Activated CD4-positive, alpha-beta memory T cell treated with anti-CD3 and anti-CD28 coated beads, Interleukin-2, amount 10 ng/mL, durations not matched to agents 7 days and 5 days (primary cell): ENCODE measurements at regions not wholly inside any gene's neighbourhood (a gene's known extent, or its start where the extent isn't known, plus 50 kb on each side); places are given as distances from the start of the nearest gene placed in this dataset.

Source experiments
- CTCF ChIA-PET: fragments of 350-600 bp; sonication (Branson Sonifier 250); formaldehyde crosslinking; loops from one replicate; lab custom pipeline; 2021; ENCODE audit warnings: antibody characterized with exemption, inconsistent platforms; lab: Charles Lee
- POLR2A ChIA-PET: fragments of 350-600 bp; sonication (Branson Sonifier 250); formaldehyde crosslinking; loops from one replicate; lab custom pipeline; 2021; ENCODE audit warnings: antibody characterized with exemption; lab: Charles Lee
- DNase-seq: peaks from one replicate; pipeline ENCODE4 v3.0.0-alpha.2; 2020
- H3K27ac Mint-ChIP-seq: one replicate; pipeline ENCODE4 v1.8.0; 2021; ENCODE audit warnings: mild to moderate bottlenecking, mixed read lengths
- H3K27me3 Mint-ChIP-seq: one replicate; pipeline ENCODE4 v1.8.0; 2021; ENCODE audit warnings: mixed read lengths
- H3K36me3 Mint-ChIP-seq: one replicate; pipeline ENCODE4 v1.8.0; 2021; ENCODE audit warnings: low read depth, mixed read lengths
- H3K4me1 Mint-ChIP-seq: one replicate; pipeline ENCODE4 v1.8.0; 2021; ENCODE audit warnings: mixed read lengths
- H3K4me3 Mint-ChIP-seq: one replicate; pipeline ENCODE4 v1.8.0; 2021; ENCODE audit warnings: mild to moderate bottlenecking, mixed read lengths
- H3K9me3 Mint-ChIP-seq: one replicate; pipeline ENCODE4 v1.8.0; 2021; ENCODE audit warnings: mixed read lengths

DNA sequence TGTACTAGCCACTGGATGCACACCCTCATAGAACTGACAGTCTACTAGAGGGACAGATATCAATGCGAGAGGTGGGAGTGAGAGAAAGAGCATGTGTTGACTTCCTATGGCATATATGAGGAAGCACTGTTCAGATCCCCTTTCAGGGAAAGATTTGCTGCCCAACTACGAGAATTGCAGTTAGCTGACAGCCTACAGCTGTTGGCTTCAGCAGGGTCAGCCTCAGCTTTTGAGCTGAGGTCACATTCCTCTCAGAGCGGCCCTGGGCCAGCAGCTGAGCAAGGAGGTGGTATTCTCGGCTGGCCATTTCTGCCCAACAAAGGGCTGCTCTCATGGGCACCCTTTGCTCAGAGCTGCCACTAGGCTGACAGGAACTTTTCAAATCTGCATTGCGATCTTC is 580.2 kb downstream of the MID1IP1 start:
- POLR2A ChIA-PET: no interaction called here
- Mint-ChIP-seq H3K27ac (no peak overlapping the region), H3K9me3 (peaks cover 3% of the 10 kb centered on the region), H3K4me3 (no peak overlapping the region), H3K27me3 (no peaks in the 10 kb centered on the region), H3K4me1 (no peaks in the 10 kb centered on the region), H3K36me3 (no peaks in the 10 kb centered on the region)
- DNase-seq: no peak
- CTCF ChIA-PET: no interaction called here

DNA sequence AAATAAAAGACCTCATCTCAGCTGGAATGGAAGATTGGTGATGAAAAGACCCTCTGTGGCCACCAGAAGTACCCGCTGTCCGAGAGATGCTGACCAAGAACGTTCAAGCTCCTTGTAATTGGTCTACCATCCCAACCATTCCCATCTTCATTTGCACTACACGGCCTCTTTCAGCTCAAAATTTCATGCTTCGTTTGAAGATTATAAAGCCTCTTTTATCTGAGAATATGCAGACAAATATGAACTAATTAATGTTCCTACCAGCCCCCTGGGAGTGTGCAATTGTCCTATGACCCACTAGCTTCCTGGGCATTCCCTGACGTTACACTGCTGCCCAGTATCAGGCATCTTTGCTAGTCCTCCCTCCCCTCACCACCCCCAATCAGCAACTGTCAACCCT is 583.7 kb downstream of the MID1IP1 start:
- no peak for DNase-seq
- H3K4me1 Mint-ChIP-seq: no peaks in the 10 kb centered on the region
- POLR2A ChIA-PET: no interaction called here
- H3K27ac Mint-ChIP-seq: no peak overlapping the region
- CTCF ChIA-PET: no interaction called here
- no peaks in the 10 kb centered on the region for H3K9me3 Mint-ChIP-seq
- no peaks in the 10 kb centered on the region for H3K27me3 Mint-ChIP-seq
- H3K4me3 Mint-ChIP-seq: no peak overlapping the region
- H3K36me3 Mint-ChIP-seq: no peaks in the 10 kb centered on the region

DNA sequence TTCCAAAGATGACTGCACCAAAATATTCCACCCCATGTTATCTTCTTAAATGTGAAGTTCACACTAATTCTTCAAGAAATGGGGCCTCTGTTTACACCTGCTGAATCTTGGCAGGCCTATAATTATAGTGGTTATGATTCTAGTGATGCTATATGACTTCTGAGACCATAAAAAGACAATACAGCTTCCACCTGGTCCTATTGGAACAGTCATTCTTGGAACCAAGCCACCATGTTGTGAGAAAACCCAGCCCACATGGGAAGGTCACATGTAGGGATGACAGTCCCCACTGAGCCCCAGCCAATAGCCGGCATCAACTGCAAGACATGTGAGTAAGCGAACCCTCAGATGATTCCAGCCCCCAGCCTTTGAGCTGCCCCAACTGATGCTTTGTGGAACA is 587.5 kb downstream of the MID1IP1 start:
- DNase-seq: no peak
- Mint-ChIP-seq H3K4me1 (no peaks in the 10 kb centered on the region), H3K36me3 (no peaks in the 10 kb centered on the region), H3K9me3 (no peaks in the 10 kb centered on the region), H3K27ac (no peak overlapping the region), H3K27me3 (no peaks in the 10 kb centered on the region), H3K4me3 (no peak overlapping the region)
- ChIA-PET CTCF (no interaction called here), POLR2A (no interaction called here)

DNA sequence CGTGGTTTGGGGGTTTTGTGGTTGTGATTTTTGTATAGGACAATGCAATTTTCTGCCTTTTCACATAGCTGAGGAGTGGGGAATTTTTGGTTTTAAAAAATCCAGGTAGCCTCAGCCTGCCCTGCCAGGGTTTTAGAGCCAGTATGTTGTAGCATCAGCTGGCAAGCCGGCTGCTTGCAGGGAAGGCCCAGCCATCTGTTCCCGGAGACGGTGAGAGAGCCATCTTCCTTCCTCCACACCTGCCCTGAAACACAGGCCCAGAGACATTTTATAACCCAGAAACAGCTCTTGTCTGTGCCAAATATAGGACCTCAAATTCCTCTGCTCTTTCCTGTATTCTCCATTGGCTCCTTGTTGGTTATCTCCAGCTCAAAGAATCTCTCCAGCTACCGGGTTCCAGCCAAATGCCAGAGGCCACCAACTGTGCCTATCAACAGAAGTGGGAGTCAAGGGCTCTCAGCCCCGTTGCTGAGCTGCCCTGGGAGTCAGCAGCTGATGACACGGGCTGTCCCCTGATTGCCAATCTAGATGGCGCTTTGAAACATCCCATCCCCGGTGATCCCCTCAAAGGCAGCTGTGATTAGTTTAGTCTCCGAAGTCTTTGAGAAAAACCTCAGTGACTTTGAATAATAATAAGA is 595.2 kb downstream of the MID1IP1 start:
- Mint-ChIP-seq H3K4me3 (no peak overlapping the region), H3K9me3 (no peaks in the 10 kb centered on the region)
- CTCF ChIA-PET: no interaction called here

GRCh38 chrX:39397561-39398199 is 596.4 kb downstream of the MID1IP1 start:
- no peak for DNase-seq
- Mint-ChIP-seq H3K4me1 (no peaks in the 10 kb centered on the region), H3K27me3 (no peaks in the 10 kb centered on the region), H3K27ac (no peak overlapping the region), H3K9me3 (no peaks in the 10 kb centered on the region), H3K4me3 (no peak overlapping the region), H3K36me3 (no peaks in the 10 kb centered on the region)
- POLR2A ChIA-PET: no interaction called here
- CTCF ChIA-PET: no interaction called here

More for the DNA sequence above, 595.2 kb downstream of the MID1IP1 start:
- DNase-seq: no peak
- Mint-ChIP-seq H3K27me3 (no peaks in the 10 kb centered on the region), H3K27ac (no peak overlapping the region), H3K4me1 (no peaks in the 10 kb centered on the region), H3K36me3 (no peaks in the 10 kb centered on the region)
- POLR2A ChIA-PET: no interaction called here

DNA sequence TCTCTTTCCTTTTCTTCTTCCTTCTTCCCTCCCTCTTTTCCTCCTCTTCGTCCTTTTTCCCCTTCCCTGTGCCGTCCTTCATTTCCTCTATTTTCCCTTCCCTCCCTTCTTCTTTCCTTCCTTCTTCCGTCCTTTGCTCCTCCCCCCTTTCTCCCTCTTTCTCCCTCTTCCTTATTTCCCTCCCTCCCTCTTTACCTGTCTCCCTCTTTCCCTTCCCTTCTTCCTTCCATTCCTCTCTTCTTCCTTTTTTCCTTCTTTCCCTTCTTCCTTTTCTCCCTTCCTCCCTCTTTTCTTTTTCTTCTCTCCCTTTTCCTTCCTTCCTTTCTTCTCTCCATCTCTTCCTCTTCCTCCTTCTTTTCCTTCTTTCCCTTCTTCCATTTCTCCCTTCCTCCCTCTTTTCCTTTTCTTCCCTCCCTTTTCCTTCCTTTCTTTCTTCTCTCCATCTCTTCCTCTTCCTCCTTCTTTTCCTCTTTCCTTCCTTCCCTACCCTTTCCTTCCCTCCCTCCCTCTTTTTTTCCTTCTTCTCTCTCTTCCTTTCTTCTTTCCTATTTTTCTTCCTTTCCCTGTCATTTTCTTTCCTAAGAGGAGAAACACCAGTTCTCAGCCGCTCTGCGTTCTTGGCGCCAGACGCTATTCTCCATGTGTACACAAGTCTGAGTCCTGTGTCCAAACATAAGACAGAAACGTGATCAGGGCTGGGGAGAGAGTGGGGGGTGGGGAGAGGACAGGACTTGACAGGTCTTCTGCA is 597.1 kb downstream of the MID1IP1 start:
- Mint-ChIP-seq H3K9me3 (no peaks in the 10 kb centered on the region), H3K27me3 (no peaks in the 10 kb centered on the region), H3K27ac (no peak overlapping the region), H3K4me3 (no peak overlapping the region), H3K4me1 (no peaks in the 10 kb centered on the region), H3K36me3 (no peaks in the 10 kb centered on the region)
- ChIA-PET POLR2A (no interaction called here), CTCF (no interaction called here)
- no peak for DNase-seq

DNA sequence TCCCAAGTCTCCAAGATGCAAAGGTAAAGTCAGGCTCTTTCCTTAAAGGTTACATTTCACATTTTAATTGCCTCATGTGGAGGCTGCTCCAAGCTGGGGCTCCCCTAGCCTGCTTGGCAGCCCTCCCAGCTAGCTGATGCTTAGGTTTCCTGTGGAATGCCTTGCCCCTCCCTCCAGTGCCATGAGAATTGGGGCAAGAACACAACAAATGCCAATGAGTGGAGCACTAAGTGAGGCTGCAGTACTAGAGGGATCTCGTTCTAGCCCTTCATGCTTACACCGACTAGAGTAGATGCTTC is 597.7 kb downstream of the MID1IP1 start:
- H3K27ac Mint-ChIP-seq: no peak overlapping the region
- H3K4me3 Mint-ChIP-seq: no peak overlapping the region
- H3K27me3 Mint-ChIP-seq: no peaks in the 10 kb centered on the region
- no peak for DNase-seq
- POLR2A ChIA-PET: no interaction called here
- H3K36me3 Mint-ChIP-seq: no peaks in the 10 kb centered on the region
- CTCF ChIA-PET: no interaction called here
- H3K4me1 Mint-ChIP-seq: no peaks in the 10 kb centered on the region
- H3K9me3 Mint-ChIP-seq: no peaks in the 10 kb centered on the region

DNA sequence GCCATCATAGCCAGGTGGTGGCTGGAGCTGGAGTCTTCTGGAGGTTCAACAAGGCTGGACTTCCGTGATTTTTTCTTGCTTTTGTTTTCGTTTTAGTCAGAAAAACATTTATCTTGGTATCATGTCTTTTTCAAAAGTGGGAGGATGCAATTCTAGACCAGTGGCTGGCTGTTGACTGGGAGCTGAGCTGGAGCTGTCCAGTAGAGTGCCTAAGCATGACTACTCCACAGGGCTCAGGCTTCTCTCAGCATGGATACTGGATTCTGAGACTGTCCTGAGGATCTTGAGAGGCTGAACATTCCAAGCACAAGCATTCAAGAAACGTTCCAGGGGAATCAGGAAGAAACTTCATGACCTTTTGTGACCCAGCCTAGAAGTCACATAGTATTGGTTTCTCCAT is 598.1 kb downstream of the MID1IP1 start:
- Mint-ChIP-seq H3K27ac (no peak overlapping the region), H3K27me3 (no peaks in the 10 kb centered on the region), H3K36me3 (no peaks in the 10 kb centered on the region), H3K4me1 (no peaks in the 10 kb centered on the region), H3K9me3 (no peaks in the 10 kb centered on the region), H3K4me3 (no peak overlapping the region)
- DNase-seq: no peak
- ChIA-PET POLR2A (no interaction called here), CTCF (no interaction called here)

GRCh38 chrX:39401483-39402110 is 600.3 kb downstream of the MID1IP1 start:
- Mint-ChIP-seq H3K27me3 (no peaks in the 10 kb centered on the region), H3K4me1 (no peaks in the 10 kb centered on the region), H3K4me3 (no peak overlapping the region), H3K9me3 (no peaks in the 10 kb centered on the region), H3K36me3 (no peaks in the 10 kb centered on the region), H3K27ac (no peak overlapping the region)
- no peak for DNase-seq
- ChIA-PET CTCF (no interaction called here), POLR2A (no interaction called here)

DNA sequence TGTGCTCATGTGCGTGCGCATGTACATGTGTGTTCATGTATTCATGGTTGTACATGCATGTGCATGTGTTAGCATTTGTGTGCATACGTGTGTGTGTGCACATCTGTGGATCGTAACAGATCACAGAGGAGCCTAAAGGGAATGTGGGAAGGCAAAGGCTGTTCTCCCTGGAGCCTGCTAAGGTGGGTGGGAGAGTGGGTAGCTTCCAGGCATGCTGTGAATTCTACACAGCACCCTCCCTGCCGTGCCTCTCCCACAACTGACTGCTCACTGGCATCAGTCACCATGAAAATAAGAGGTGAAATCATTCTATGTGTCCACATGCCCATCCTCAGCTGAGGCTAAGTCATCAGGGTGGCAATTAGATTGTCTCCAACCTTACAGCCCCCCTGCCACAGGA is 600.9 kb downstream of the MID1IP1 start:
- H3K9me3 Mint-ChIP-seq: no peaks in the 10 kb centered on the region
- no peaks in the 10 kb centered on the region for H3K36me3 Mint-ChIP-seq
- no peak overlapping the region for H3K27ac Mint-ChIP-seq
- no peak for DNase-seq
- CTCF ChIA-PET: no interaction called here
- H3K27me3 Mint-ChIP-seq: no peaks in the 10 kb centered on the region
- H3K4me3 Mint-ChIP-seq: no peak overlapping the region
- H3K4me1 Mint-ChIP-seq: no peaks in the 10 kb centered on the region
- POLR2A ChIA-PET: no interaction called here

- CTCF ChIA-PET: no interaction called here
- POLR2A ChIA-PET: no interaction called here
- Mint-ChIP-seq H3K9me3 (no peaks in the 10 kb centered on the region), H3K36me3 (no peaks in the 10 kb centered on the region), H3K27ac (no peak overlapping the region), H3K4me3 (no peak overlapping the region), H3K4me1 (no peaks in the 10 kb centered on the region), H3K27me3 (no peaks in the 10 kb centered on the region)
- no peak for DNase-seq
These were observed 605.5 kb downstream of the MID1IP1 start for GRCh38 chrX:39406799-39407198.

GRCh38 chrX:39409246-39409917 is 608.1 kb downstream of the MID1IP1 start:
- CTCF ChIA-PET: no interaction called here
- no peaks in the 10 kb centered on the region for H3K9me3 Mint-ChIP-seq
- POLR2A ChIA-PET: no interaction called here
- no peak for DNase-seq
- no peaks in the 10 kb centered on the region for H3K4me1 Mint-ChIP-seq
- H3K4me3 Mint-ChIP-seq: no peak overlapping the region
- H3K36me3 Mint-ChIP-seq: no peaks in the 10 kb centered on the region
- H3K27ac Mint-ChIP-seq: no peak overlapping the region
- H3K27me3 Mint-ChIP-seq: no peaks in the 10 kb centered on the region

- H3K4me3 Mint-ChIP-seq: no peak overlapping the region
- H3K9me3 Mint-ChIP-seq: peaks cover 2% of the 10 kb centered on the region
- H3K36me3 Mint-ChIP-seq: no peaks in the 10 kb centered on the region
- peaks cover 3% of the 10 kb centered on the region for H3K4me1 Mint-ChIP-seq
- H3K27ac Mint-ChIP-seq: no peak overlapping the region
- POLR2A ChIA-PET: no interaction called here
- no peak for DNase-seq
- CTCF ChIA-PET: no interaction called here
- no peaks in the 10 kb centered on the region for H3K27me3 Mint-ChIP-seq
These were observed 613.1 kb downstream of the MID1IP1 start for GRCh38 chrX:39414290-39414854.
